Amniotic stem cell (primary cell): ENCODE measurements at regions not wholly inside any gene's neighbourhood (a gene's known extent, or its start where the extent isn't known, plus 50 kb on each side); places are given as distances from the start of the nearest gene placed in this dataset.
"Not testable (repeated sequence)": the region's sequence is repeated elsewhere in the genome, so short reads cannot be mapped to it uniquely, and the experiment has no call there.

Experiments used
- DNase-seq: peaks from one replicate; lab custom pipeline; 2025; lab: John Stamatoyannopoulos, UW

GRCh38 chr4:151845551-151845950 is 84.7 kb upstream of the GATB start:
- not testable (repeated sequence) for DNase-seq

- DNase-seq: no peak
These were observed 81.7 kb upstream of the GATB start for GRCh38 chr4:151842430-151843079.

- no peak for DNase-seq
These were observed 80.3 kb upstream of the GATB start for GRCh38 chr4:151841107-151841506.

GRCh38 chr4:151835467-151835866 is 74.7 kb upstream of the GATB start:
- DNase-seq: no peak

- no peak for DNase-seq
These were observed 72.4 kb upstream of the GATB start for GRCh38 chr4:151833174-151833573.

- DNase-seq: no peak
These were observed 70.7 kb upstream of the GATB start for GRCh38 chr4:151831526-151831925.

GRCh38 chr4:151830168-151830567 is 69.4 kb upstream of the GATB start:
- DNase-seq: no peak

- no peak for DNase-seq
These were observed 68.5 kb upstream of the GATB start for GRCh38 chr4:151829309-151829708.

GRCh38 chr4:151824656-151825055 is 63.8 kb upstream of the GATB start:
- DNase-seq: no peak

GRCh38 chr4:151822331-151822730 is 61.5 kb upstream of the GATB start:
- no peak for DNase-seq

- no peak for DNase-seq
These were observed 59.2 kb upstream of the GATB start for GRCh38 chr4:151820004-151820403.

- no peak for DNase-seq
These were observed 50.6 kb upstream of the GATB start for GRCh38 chr4:151811403-151811802.
